GM08714 (cell line): ENCODE measurements at regions not wholly inside any gene's neighbourhood (a gene's known extent, or its start where the extent isn't known, plus 50 kb on each side); places are given as distances from the start of the nearest gene placed in this dataset.
"Not testable (repeated sequence)": the region's sequence is repeated elsewhere in the genome, so short reads cannot be mapped to it uniquely, and the experiment has no call there.

Source experiments
- H3K4me3 ChIP-seq: fragments of 200-500 bp; sonication (Bioruptor generic); 2 replicates; pipeline ENCODE4 v1.5.1; 2014; ENCODE audit warnings: mild to moderate bottlenecking, low read length, inconsistent platforms
- ZNF274 ChIP-seq: IDR thresholded peaks from 2 replicates; pipeline ENCODE4 v1.6.1; 2012; ENCODE audit warnings: mild to moderate bottlenecking, low read depth, low read length

DNA sequence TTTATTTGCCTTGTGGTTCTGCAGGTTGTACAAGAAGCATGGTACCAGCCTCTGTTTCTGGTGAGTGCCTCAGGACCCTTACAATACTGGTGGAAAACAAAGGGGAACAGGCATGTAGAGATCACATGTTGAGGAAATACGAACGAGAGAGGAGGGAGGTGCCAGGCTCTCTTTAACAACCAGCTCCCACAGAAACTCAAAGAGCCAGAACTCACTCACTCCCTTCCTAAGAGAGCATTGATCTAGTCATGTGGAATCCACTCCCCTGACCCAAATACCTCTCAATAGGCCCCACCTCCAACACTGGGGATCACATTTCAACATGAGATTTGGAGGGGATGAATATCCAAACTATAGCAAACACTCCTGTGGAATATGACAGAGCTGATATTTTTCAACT lies 938.0 kb downstream of the GALC start:
- no peak overlapping the region for H3K4me3 ChIP-seq
- no peak for TF ChIP-seq ZNF274

DNA sequence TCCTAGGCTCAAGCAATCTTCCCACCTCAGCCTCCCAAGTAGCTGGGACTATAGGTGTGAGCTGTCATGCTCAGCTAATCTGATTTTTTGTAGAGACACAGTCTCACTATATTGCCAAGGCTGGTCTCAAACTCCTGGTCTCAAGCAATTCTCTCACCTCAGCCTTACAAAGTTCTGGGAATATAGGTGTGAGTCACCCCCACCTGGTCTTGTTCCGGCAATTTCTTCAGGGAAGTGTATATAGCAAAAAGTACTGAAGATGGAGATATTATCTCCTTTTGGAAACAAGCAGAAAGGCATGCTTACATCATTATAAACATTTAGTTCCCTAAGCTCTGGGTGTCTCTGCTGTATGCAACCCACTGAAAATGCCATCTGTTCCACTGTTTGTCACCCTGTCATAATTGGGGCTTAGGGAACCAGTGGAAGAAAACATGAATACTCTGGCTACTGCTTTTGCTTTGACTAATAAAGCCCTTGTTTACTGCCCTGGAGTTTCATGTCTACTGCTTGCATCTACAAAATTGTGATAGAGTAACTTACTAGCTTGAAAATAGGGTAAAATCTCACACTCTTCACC lies 940.2 kb downstream of the GALC start:
- no peak for TF ChIP-seq ZNF274
- no peak overlapping the region for H3K4me3 ChIP-seq

DNA sequence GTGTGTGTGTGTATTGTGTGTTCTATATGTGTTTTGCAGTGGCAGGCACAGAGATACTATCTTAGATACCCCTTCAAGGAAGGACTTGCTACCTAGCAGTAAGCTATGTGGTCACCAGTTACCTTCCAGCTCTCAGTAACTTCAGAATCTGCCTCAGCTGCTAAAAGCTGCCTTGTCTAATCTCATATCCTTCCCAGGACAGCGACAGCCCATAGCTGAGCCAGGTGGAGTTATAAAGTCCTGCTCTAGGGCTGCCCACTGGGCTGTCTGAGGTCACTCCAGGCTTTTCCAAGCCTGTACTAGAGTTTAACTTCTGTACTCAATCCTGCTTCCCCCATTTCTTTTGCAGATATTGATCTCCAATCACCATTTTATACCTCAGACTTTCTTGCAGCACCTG lies 942.6 kb downstream of the GALC start:
- H3K4me3 ChIP-seq, result no peak overlapping the region
- TF ChIP-seq ZNF274, result no peak

DNA sequence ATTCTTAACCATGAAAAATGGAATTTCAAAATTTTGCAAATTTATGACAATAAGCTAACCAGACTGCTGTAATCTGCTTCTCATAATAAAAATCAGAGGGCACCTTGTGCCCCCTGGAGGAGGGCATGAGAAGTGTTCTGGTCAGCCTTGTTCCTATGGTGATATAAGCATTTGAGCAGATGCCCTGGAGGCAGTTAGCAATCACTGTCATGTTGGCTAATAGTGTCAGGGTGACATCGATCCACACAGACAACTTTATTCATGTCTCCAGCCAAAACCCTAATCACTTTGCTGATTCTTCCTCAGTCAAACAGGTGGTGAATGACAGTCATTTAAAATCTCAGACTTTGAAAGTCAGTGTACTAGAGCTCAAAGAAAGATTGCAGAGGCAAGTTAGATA lies 943.0 kb downstream of the GALC start:
- no peak for TF ChIP-seq ZNF274
- no peak overlapping the region for H3K4me3 ChIP-seq

DNA sequence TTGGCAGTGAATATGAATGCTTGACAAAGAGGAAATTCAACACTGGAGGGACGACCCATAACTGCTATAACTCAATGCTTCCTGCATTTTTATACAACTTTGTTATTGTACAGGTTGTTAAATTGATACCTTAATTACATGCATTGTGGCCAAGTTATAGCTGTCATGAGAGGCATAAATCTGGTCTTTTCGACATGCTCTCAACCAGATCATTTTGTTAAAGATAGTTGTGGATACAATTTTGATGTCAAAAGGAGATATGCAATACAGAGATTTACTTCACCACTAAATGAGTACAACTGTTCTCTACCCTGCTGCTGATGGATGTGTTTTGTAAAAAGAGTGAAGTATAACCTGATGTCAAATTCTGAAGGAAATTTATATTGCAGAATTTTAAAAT lies 946.0 kb downstream of the GALC start:
- no peak overlapping the region for H3K4me3 ChIP-seq
- no peak for TF ChIP-seq ZNF274

DNA sequence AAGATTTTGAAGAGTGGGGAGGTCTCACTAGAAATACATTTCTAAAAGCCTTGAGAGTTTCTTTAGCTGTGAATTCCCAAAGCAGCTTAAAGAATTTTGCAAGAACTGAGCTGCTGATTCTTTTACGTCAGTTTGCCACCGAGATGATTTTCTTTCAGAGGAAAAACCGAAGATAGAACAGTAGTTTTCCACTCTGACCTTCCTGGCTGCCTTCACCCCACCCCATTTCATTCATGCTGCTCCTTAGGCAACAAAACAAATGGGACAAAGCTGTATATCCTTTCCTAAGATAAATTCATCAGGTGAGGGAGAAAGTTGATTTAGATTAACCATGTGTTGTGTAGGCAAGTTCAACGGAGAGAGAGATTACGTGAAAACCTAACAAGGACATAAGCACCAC lies 947.0 kb downstream of the GALC start:
- TF ChIP-seq ZNF274, result no peak
- no peak overlapping the region for H3K4me3 ChIP-seq

DNA sequence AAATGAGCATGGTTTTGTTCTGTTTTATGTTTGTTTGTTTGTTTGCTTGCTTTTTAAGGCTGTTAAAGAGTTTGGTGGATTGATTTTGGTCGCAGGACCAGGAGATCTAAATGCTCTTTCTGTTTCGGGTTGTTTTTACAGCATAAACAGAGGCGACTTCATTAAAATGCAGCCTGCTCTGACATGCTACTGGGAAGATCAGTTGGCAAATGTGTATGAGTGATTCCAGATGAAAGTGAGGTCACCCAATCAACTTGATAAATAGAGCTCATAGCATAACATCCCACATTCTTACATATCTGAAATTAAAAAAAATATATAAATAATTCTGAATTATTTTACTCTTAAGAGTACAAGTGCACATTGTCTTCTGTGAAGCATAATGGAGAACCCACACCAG lies 947.7 kb downstream of the GALC start:
- TF ChIP-seq ZNF274, result no peak
- H3K4me3 ChIP-seq, result no peak overlapping the region

DNA sequence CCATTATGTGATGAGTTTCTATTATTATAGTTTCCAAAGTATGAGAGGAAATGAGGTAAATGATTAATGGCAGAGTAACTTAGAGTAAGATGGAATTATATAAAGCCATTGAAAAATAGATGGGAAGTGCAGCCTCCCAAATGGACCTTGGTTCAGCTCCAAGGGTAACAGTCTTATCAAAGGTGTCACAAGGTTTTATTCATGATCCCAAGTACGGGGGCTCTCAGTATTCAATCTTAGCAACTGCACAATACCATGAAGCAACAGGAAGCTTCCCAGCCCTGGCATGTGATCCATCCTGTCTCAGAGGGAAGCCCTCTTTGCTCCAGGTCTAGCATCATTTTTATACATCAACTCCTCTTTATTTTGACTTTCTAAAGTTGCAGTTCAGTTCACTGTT lies 948.2 kb downstream of the GALC start:
- H3K4me3 ChIP-seq, result no peak overlapping the region
- TF ChIP-seq ZNF274, result no peak

DNA sequence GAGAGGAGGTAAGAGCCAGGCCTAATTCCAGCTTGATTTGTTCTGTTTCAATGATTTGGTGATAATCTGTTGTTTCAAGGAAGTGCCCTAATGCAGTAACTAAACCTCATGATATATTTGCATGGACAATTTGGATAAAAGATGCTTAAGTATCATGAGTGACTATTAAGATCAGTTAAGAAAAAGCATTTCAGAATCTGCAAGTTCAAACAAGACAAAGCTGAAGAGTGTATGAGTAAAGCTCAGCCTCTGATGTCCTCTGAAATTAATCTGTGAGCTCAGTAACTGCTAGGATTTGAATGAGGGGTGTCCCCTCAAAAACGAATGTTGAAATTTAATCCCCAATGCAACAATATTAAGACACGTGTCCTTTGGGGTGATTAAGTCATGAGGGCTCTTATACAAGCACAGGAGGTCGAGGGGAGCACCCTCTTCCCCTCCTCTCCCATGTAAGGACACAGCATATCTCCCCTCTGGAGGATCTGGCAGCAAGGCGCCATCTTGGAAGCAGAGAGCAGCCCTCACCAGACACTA lies 949.2 kb downstream of the GALC start:
- no peak overlapping the region for H3K4me3 ChIP-seq
- no peak for TF ChIP-seq ZNF274

DNA sequence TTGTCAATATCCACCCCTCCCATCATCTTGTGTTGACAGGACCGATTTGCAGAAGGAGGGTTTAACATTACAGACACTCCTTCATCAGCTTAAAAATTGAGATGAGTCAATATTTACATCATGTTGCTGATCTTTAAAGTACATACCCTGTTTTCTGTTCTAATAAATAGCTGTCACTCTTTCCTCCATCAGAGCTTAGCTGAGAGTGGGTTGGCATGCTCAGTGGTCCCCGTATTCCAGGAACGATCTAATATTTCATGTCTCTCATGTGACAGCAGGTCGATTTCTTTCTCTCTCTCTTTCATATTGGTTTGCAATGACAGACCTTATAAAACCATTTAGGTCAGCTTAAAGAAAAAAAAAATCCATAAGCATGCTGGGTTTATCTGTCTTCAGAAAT lies 950.6 kb downstream of the GALC start:
- TF ChIP-seq ZNF274, result no peak
- no peak overlapping the region for H3K4me3 ChIP-seq

DNA sequence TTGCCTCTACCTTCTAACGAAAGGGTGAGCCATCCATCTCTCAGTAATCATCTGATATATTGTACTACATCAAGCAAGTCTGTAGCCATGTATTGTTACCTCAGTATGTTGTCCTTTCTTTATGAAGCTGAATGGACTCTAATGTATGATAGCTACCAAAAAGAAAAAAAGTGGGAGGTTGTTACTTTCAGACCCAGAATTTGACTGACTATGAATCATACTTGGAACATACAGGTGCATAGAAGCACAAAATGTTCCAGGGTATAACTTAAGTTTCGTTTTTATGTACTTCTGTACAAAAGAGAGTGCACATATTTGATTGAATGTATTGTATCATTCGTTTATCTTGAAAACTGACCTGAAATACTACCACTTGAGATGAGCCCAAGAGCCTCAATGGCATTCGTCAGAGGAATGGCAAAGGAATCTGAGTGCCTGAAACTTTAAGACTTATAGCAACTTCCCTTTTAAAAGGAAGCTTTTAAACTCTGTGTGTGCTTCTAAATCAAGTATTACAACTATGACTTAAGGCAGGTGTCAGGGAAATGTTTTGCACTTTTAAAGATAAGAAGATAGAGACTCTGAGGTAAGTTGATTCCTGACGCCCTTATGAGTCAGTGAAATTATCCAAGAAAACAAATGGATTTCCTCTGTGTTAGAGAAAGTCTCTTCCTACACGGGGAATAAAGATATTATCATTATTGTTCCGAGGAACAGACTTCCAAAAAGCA lies 951.5 kb downstream of the GALC start:
- H3K4me3 ChIP-seq, result no peak overlapping the region
- no peak for TF ChIP-seq ZNF274

DNA sequence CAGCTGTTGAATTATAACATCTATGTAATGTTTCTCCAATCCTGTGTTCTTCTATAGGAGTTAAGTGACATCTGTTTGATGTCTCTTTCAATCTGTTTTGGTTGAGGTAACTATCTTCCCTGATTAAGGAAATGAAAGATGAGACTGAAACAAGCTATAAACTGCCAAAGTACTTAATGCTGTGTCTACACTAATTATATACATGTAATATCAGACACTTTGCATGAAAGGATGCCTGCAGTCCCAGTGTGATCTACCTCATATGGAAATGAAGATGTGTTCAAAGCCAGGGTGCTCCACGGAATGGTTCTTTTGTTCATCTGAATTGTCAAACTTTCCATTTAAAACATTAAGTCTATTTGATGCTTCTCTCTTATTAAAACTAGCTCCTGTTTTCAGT lies 958.3 kb downstream of the GALC start:
- H3K4me3 ChIP-seq, result no peak overlapping the region
- TF ChIP-seq ZNF274, result no peak

DNA sequence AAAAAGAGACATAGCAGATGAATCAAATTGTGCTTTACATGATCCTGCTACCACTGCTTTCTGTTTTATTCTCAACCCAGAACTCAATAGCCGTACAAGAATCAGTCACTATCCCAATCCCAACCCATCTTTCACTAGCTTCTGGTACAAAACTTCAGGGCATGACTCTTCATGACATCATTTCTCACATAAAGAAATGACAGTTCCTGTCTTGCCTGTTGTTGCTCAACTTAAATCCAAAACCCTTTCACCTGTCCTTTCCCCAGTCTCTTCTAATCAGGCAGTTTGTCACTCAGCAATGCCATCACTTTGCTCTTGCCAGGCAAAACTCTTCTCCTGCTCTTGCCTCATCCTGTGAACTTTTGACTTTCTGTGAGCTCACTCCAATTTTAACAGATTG lies 962.8 kb downstream of the GALC start:
- H3K4me3 ChIP-seq, result no peak overlapping the region
- TF ChIP-seq ZNF274, result no peak

DNA sequence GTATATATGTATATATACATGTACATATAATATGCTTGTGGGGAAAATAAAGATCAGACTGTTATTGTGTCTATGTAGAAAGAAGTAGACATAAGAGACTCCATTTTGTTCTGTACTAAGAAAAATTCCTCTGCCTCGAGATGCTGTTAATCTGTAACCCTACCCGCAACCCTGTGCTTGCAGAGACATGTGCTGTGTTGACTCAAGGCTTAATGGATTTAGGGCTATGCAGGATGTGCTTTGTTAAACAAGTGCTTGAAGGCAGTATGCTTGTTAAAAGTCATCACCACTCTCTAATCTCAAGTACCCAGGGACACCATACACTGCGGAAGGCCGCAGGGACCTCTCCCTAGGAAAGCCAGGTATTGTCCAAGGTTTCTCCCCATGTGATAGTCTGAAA lies 972.9 kb downstream of the GALC start:
- H3K4me3 ChIP-seq, result not testable (repeated sequence)

DNA sequence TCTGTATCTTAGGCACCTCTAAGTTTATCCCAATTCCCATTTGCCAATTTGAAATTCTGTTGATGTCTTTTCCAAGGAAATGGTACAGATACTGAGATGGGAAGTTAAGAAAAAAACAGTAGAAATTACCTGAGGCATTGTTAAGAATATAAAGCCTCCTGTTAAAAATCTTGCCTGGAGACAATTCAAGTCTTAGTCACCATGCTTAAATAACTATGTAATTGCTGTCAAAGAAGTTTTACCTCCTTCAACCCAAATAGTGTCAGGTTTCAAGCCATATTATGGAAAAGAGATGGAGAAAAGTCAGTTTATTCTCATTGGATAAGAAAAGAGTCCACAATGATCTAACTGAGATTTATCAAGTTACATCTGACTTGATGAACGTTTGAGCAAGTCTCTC lies 974.7 kb downstream of the GALC start:
- no peak for TF ChIP-seq ZNF274
- no peak overlapping the region for H3K4me3 ChIP-seq

DNA sequence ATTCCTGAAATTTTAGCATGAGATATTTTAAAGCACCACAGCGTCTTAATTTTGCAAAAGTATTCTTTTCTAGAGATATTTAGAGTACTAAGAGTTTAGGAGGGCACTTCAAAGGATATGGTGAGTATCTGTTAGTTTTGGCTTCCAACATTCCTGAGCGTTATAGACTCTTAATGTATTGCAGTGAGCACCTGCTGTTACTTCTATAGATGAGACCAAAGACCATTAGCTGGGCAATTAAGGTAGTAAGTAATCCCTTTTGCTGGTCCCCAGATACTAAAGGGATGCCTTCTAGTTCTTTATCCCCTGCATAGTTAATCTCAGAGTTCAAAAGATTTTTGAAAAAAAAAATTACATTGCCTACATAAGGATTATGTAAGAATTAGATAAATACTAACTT lies 975.6 kb downstream of the GALC start:
- no peak overlapping the region for H3K4me3 ChIP-seq

More for the DNA sequence above, 975.6 kb downstream of the GALC start:
- TF ChIP-seq ZNF274, result no peak
